ENCODE measurements at regions not wholly inside any gene's neighbourhood (a gene's known extent, or its start where the extent isn't known, plus 50 kb on each side); places are given as distances from the start of the nearest gene placed in this dataset.
"Not testable (repeated sequence)": the region's sequence is repeated elsewhere in the genome, so short reads cannot be mapped to it uniquely, and the experiment has no call there.

GRCh38 chr13:48583859-48584311 is 51.0 kb upstream of the RCBTB2 start:
- no peak for DNase-seq (ENCODE audit: low read depth in 2 of 2)

DNA sequence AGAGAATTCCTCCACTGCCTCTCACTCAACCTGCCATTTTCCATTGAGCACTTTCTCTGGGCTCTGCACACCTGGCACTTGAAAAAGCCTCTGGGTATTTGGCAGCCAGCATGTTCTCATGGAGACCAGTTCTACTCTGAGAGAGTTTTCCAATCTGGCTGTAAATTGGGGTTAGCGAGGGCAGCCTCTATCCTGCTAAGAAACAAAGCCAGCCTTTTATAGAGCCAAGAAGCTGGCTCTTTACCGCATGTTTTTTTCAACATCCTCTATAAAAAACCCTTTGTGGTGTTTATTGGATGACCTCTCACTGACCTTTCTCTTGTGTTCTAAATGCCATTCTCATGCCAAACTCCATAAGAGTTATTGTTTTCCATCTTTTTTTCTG is 52.6 kb upstream of the RCBTB2 start:
- DNase-seq (ENCODE audit: low read depth in 2 of 2) = no peak

DNA sequence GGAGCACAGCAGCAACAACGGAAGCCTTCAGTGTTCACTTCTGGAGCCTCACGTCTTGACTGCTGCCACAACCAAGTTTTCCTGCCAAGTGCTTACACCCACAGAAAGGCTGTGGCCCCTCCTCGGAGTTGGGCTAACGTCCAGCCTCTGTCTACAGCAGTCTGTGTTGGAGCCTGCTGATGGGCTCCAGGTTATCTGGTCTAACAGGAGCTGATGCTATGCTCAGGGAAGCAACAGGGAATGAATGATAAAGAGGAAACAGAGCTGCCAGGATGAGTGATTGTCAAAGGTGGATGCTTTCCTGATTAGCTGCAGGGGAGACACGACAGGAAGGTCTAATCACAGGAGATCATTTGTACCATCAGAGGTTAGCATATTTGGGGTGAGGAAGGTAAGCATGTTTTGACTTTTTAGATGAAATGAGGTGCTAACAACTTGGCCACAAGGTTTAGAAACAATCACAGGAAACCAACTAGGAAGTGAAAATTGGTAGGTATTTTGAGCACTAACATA is 53.8 kb upstream of the RCBTB2 start:
- DNase-seq (ENCODE audit: low read depth in 2 of 2) = no peak

DNA sequence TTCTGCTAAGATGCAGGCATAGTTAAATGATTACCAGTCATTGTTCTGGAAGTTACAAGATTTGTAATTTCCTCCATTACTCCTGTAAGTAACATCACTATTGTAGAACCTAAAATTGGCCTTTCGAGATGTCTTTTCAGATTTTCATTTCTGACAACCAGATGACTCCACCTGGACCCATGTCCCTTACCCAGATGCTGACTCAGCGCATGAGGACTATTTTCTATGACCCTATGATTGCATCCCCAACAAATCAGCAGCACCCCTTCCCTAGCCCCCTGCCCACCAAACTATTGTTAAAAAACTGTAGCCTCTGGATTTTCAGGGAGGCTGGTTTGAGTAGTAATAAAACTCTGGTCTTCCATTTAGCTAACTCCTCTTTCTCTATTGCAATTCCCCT is 55.2 kb upstream of the RCBTB2 start:
- DNase-seq (ENCODE audit: low read depth in 2 of 2) = no peak

DNA sequence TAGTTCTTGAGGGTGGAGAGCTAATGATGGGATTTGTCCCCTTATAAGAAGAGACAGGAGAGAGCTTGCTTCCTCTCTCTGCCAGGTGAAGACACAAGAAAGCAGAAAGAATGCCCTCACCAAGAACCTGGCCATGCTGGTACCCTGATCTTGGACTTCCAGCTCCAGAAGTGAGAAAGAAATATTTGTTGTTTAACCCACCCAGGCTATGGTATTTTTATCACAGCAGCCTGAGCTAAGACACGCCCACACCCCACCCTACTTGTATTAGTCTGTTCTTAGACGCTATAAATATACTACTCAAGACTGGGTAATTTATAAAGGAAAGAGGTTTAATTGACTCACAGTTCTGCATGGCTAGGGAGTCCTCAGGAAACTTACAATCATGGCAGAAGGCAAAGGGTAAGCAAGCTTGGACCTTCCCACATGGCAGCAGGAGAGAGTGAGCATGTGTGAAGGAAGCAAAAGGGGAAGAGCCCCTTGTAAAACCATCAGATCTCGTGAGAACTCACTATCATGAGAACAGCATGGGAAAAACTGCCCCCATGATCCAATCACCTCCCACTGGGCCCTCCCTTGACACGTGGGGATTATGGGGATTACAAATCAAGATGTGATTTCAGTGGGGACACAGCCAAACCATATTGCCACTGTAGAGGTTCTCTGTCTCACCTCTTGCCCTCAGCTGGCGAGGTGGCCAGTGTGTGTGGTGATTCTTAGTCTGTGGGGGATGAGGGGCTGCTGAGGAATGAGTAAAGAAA is 57.4 kb upstream of the RCBTB2 start:
- no peak for DNase-seq (ENCODE audit: low read depth in 2 of 2)

- not testable (repeated sequence) for DNase-seq (ENCODE audit: low read depth in 2 of 2)
These were observed 58.4 kb upstream of the RCBTB2 start for GRCh38 chr13:48591124-48591872.

GRCh38 chr13:48591889-48592687 is 59.2 kb upstream of the RCBTB2 start:
- DNase-seq (ENCODE audit: low read depth in 2 of 2) = no peak

DNA sequence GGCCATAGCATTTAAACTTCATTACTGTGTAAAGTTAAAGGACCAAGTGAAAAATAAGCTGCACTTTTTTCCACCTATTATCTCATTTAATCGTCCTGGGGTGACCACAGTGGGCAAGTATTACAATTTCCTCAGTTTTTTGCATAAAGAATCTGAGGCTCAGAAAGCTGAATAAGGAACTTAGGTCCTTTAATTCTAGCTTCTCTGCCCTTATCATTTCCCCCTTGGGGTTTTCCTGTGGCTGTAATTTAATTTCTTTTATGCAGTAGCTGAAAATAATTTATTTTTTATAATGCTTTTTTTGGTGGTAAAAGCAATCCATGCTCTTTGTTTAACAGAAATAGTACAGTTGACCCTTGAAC is 59.8 kb upstream of the RCBTB2 start:
- no peak for DNase-seq (ENCODE audit: low read depth in 2 of 2)

GRCh38 chr13:48593536-48593935 is 60.2 kb upstream of the CYSLTR2 start:
- no peak for DNase-seq (ENCODE audit: low read depth in 2 of 2)

GRCh38 chr13:48594096-48594815 is 59.5 kb upstream of the CYSLTR2 start:
- DNase-seq (ENCODE audit: low read depth in 2 of 2) = no peak

GRCh38 chr13:48595431-48596429 is 58.0 kb upstream of the CYSLTR2 start:
- DNase-seq (ENCODE audit: low read depth in 2 of 2) = peak; percentile 22 to 28

DNA sequence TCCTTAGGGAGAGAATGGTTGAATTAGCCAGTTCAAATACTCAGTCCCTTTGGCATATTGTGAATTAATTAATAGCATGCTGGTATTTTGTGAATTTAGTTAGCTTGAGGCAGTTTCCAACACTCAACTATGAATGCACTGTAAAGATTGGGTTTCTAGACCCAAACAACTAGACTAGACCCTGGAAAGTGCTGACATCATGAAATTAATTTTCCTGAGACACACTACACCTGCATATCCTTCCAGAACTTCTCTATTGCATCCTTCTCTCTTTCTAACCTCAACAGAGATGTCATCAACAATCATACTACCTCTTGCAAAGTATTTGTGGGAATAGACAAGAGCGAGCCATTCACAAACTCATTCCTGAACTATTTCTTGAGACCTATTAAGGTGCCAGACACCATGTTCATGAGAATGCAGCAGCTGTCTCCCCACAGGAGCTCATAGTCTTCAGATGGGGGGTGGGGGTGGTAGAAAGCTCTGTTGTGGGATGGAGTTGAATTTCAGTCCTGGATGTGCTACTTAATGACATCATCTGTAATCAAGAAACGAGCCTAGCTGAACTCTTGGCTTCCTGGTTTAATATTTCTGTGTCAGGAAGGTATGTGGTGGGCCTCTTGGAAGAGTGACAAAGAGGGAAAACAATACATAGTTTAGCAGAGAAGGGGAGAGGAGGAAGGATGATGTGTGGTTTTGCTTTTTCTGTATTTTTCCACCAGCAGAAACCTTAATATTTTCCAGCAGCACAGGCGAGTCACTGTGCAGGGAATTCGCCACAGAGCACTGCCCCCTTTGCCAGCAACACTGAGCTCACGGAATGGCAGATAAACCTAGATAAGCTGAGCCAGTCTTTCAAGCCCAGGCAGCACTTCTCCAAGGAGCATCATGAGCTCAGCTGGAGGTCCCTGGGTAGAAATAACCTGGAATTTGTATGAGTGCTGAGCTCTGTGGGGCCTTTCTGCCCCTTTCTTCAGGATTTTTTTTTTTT is 53.1 kb upstream of the CYSLTR2 start:
- no peak for DNase-seq (ENCODE audit: low read depth in 2 of 2)

DNA sequence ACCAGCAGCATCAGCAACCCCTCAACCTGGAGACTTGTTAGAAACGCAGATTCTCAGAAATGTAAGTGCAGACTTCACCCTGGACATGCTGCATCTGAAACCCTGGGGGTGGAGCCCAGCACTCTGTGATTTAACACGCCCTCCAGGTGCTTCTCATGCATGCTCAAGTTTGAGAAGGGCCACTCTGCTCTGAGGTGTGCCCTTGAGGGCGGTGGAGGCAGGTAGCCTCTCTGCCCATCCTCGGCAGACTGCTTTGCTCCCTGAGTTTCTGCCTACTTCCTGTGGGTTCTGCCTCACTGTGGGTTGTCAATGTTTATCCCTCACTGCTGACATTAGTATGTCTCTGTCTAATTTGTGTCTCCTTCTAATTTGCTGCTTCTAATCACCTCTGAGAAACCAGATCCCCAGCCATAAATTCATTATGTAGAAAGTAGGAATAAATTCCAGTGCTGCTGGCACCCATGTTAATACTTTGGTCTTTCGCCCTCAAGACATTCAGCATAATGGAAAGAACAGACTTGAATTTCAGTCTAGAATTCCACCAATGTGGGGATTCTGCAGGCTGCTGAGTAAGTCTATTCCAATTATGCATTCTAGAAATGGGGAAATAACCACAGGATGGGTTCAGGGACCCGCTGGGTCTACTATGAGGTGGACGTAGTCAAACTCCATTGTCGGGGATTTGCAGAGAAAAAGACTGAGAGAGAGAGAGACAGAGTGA is 51.3 kb upstream of the CYSLTR2 start:
- no peak for DNase-seq (ENCODE audit: low read depth in 2 of 2)

- no peak for DNase-seq (ENCODE audit: low read depth in 2 of 2)
These were observed 50.4 kb upstream of the CYSLTR2 start for GRCh38 chr13:48603375-48603774.

All from stimulated activated CD4-positive, alpha-beta T cell treated with anti-CD3 and anti-CD28 coated beads, Interleukin-4, amount 100 ng/mL, for 48 hours (primary cell).